ENCODE measurements at regions not wholly inside any gene's neighbourhood (a gene's known extent, or its start where the extent isn't known, plus 50 kb on each side); places are given as distances from the start of the nearest gene placed in this dataset.

GRCh38 chr7:46123-46829 lies 146.1 kb upstream of the FAM20C start:
- Mint-ChIP-seq H3K27ac (ENCODE audit: unreplicated experiment) (no peak overlapping the region), H3K27me3 (ENCODE audit: insufficient read depth, unreplicated experiment) (peaks cover 29% of the 10 kb centered on the region), H3K4me3 (ENCODE audit: unreplicated experiment) (no peak overlapping the region), H3K36me3 (ENCODE audit: insufficient read depth, unreplicated experiment) (no peaks in the 10 kb centered on the region), H3K4me1 (ENCODE audit: low read depth, unreplicated experiment) (no peaks in the 10 kb centered on the region), H3K9me3 (ENCODE audit: unreplicated experiment) (no peaks in the 10 kb centered on the region)
- intact Hi-C loops (cut with micrococcal nuclease; ENCODE audit: unreplicated experiment), result no loop called here
- no peaks in the 10 kb centered on the region for H3K9me3 ChIP-seq
- POLR2A ChIA-PET, result no interaction called here
- CTCF ChIA-PET, result no interaction called here
- no peak for TF ChIP-seq CTCF (IDR thresholded peaks at IDR 0.05; ENCODE audit: insufficient read depth in 1 of 2, low read depth in 1 of 2, low read length in 1 of 2, severe bottlenecking in 1 of 2, unreplicated experiment in 1 of 2)
- H3K4me1 ChIP-seq, result no peaks in the 10 kb centered on the region
- no peaks in the 10 kb centered on the region for H3K36me3 ChIP-seq (ENCODE audit: control insufficient read depth, insufficient read depth, low read length)
- no peak overlapping the region for H3K4me3 ChIP-seq (ENCODE audit: low read depth, low read length)
- H3K27me3 ChIP-seq (replicated peaks; ENCODE audit: control insufficient read depth, insufficient read depth, low read length), result no peaks in the 10 kb centered on the region; the same call in none of the 2 replicates
- BruUV-seq (replicated peaks), result no TSS peak
- peak in 1 of 2 experiments; percentile 12 for DNase-seq

GRCh38 chr7:46830-47140 lies 145.6 kb upstream of the FAM20C start:
- POLR2A ChIA-PET, result no interaction called here
- Mint-ChIP-seq H3K9me3 (ENCODE audit: unreplicated experiment) (no peaks in the 10 kb centered on the region), H3K4me3 (ENCODE audit: unreplicated experiment) (no peak overlapping the region), H3K4me1 (ENCODE audit: low read depth, unreplicated experiment) (no peaks in the 10 kb centered on the region), H3K27ac (ENCODE audit: unreplicated experiment) (no peak overlapping the region), H3K36me3 (ENCODE audit: insufficient read depth, unreplicated experiment) (no peaks in the 10 kb centered on the region), H3K27me3 (ENCODE audit: insufficient read depth, unreplicated experiment) (peaks cover 29% of the 10 kb centered on the region)
- intact Hi-C loops (cut with micrococcal nuclease; ENCODE audit: unreplicated experiment), result no loop called here
- Histone ChIP-seq H3K9me3 (no peaks in the 10 kb centered on the region), H3K27me3 (replicated peaks; ENCODE audit: control insufficient read depth, insufficient read depth, low read length) (no peaks in the 10 kb centered on the region; the same call in none of the 2 replicates), H3K36me3 (ENCODE audit: control insufficient read depth, insufficient read depth, low read length) (no peaks in the 10 kb centered on the region), H3K4me1 (no peaks in the 10 kb centered on the region), H3K4me3 (ENCODE audit: low read depth, low read length) (no peak overlapping the region)
- no peak for TF ChIP-seq CTCF (IDR thresholded peaks at IDR 0.05; ENCODE audit: insufficient read depth in 1 of 2, low read depth in 1 of 2, low read length in 1 of 2, severe bottlenecking in 1 of 2, unreplicated experiment in 1 of 2)
- CTCF ChIA-PET, result no interaction called here
- DNase-seq, result peak in 1 of 2 experiments; percentile 9
- BruUV-seq (replicated peaks), result no TSS peak

GRCh38 chr7:51456-52068 lies 140.8 kb upstream of the FAM20C start:
- no peaks in the 10 kb centered on the region for H3K9me3 Mint-ChIP-seq (ENCODE audit: unreplicated experiment)
- H3K27me3 Mint-ChIP-seq (ENCODE audit: insufficient read depth, unreplicated experiment), result peaks cover 8% of the 10 kb centered on the region
- intact Hi-C loops (cut with micrococcal nuclease; ENCODE audit: unreplicated experiment), result no loop called here
- Histone ChIP-seq H3K4me3 (ENCODE audit: low read depth, low read length) (no peak overlapping the region), H3K36me3 (ENCODE audit: control insufficient read depth, insufficient read depth, low read length) (no peaks in the 10 kb centered on the region), H3K27me3 (replicated peaks; ENCODE audit: control insufficient read depth, insufficient read depth, low read length) (no peaks in the 10 kb centered on the region), H3K9me3 (no peaks in the 10 kb centered on the region), H3K4me1 (no peaks in the 10 kb centered on the region)
- no peak overlapping the region for H3K4me3 Mint-ChIP-seq (ENCODE audit: unreplicated experiment)
- CTCF ChIA-PET, result no interaction called here
- TF ChIP-seq CTCF (IDR thresholded peaks at IDR 0.05; ENCODE audit: insufficient read depth in 1 of 2, low read depth in 1 of 2, low read length in 1 of 2, severe bottlenecking in 1 of 2, unreplicated experiment in 1 of 2), result no peak
- H3K36me3 Mint-ChIP-seq (ENCODE audit: insufficient read depth, unreplicated experiment), result no peaks in the 10 kb centered on the region
- DNase-seq, result no peak
- BruUV-seq (replicated peaks), result no TSS peak
- H3K4me1 Mint-ChIP-seq (ENCODE audit: low read depth, unreplicated experiment), result no peaks in the 10 kb centered on the region
- H3K27ac Mint-ChIP-seq (ENCODE audit: unreplicated experiment), result no peak overlapping the region
- POLR2A ChIA-PET, result no interaction called here

All from Caco-2 (cell line).